Gastroesophageal sphincter (tissue), 4 donors: ENCODE measurements at regions not wholly inside any gene's neighbourhood (a gene's known extent, or its start where the extent isn't known, plus 50 kb on each side); places are given as distances from the start of the nearest gene placed in this dataset.

Source experiments
- ATAC-seq: fragments of 150-250 bp; one replicate; pipeline ENCODE4 v1.9.1; 2016; ENCODE audit warnings: mild to moderate bottlenecking, moderate library complexity
- H3K27ac ChIP-seq, 4 donors: fragments of 200-600 bp; sonication (generic) in 3 of 4; 1 replicate in 3 of 4; 2 replicates in 1 of 4; pipeline ENCODE4 v1.5.1; 2016 to 2019
- H3K27me3 ChIP-seq: fragments of 200-600 bp; sonication (generic); one replicate; pipeline ENCODE4 v1.5.1; 2019
- H3K36me3 ChIP-seq, 2 donors: fragments of 200-600 bp; sonication (generic); one replicate each; pipeline ENCODE4 v1.5.1; 2019; ENCODE audit warnings: control low read depth in 1 of 2
- H3K4me1 ChIP-seq, 3 donors: fragments of 200-600 bp; sonication (generic); 1 replicate in 2 of 3; 2 replicates in 1 of 3; pipeline ENCODE4 v1.5.1; 2016 to 2019; ENCODE audit warnings: control low read depth in 2 of 3
- H3K4me3 ChIP-seq, 2 donors: fragments of 200-600 bp; sonication (generic); one replicate each; pipeline ENCODE4 v1.5.1; 2019; ENCODE audit warnings: mild to moderate bottlenecking in 1 of 2, moderate library complexity in 1 of 2
- H3K9me3 ChIP-seq, 3 donors: fragments of 200-600 bp; sonication (generic); one replicate each; pipeline ENCODE4 v1.5.1; 2017 to 2019; ENCODE audit warnings: control low read depth in 2 of 3
- CTCF ChIP-seq, 4 experiments: fragments of 200-600 bp in 2 of 4; fragments of 450-650 bp in 2 of 4; sonication (generic) in 1 of 4; IDR thresholded peaks; one replicate each; pipeline ENCODE4 v1.5.1; 2017 to 2019; ENCODE audit warnings: antibody characterized with exemption in 4 of 4, mild to moderate bottlenecking in 2 of 4, moderate library complexity in 2 of 4
- EP300 ChIP-seq: sonication (generic); formaldehyde crosslinking; IDR thresholded peaks from one replicate; pipeline ENCODE4 v1.6.1; 2017; ENCODE audit warnings: antibody characterized with exemption, mild to moderate bottlenecking
- POLR2A ChIP-seq, 2 donors: fragments of 450-650 bp; IDR thresholded peaks; one replicate each; pipeline ENCODE4 v1.6.1; 2017; ENCODE audit warnings: antibody characterized with exemption in 2 of 2, mild to moderate bottlenecking in 2 of 2, moderate library complexity in 1 of 2
- POLR2AphosphoS5 ChIP-seq: sonication (generic); formaldehyde crosslinking; IDR thresholded peaks from one replicate; pipeline ENCODE4 v1.6.1; 2017; ENCODE audit warnings: antibody characterized with exemption
- WGBS, 2 donors: methylation state at CpG; one replicate each; pipeline ENCODE4 v1.1.5; 2018; ENCODE audit warnings: low coverage in 1 of 2; 5-methylcytosine and 5-hydroxymethylcytosine counted together

GRCh38 chr4:180618396-180618795, 1624.8 kb upstream of the TENM3 start:
- Histone ChIP-seq H3K9me3 (peaks cover 0 to 5% (median 0%) of the 10 kb centered on the region in 3 donors), H3K4me1 (no peaks in the 10 kb centered on the region), H3K27ac (no peak overlapping the region), H3K36me3 (no peaks in the 10 kb centered on the region), H3K4me3 (no peak overlapping the region), H3K27me3 (no peaks in the 10 kb centered on the region)
- 71 to 80% methylated on average over 4 of the region's 4 CpGs for WGBS, 2 donors
- ATAC-seq, result no peak
- no peak for TF ChIP-seq EP300
- TF ChIP-seq POLR2A (IDR thresholded peaks at IDR 0.05), result no peak
- no peak for TF ChIP-seq CTCF (IDR thresholded peaks at IDR 0.05)
- no peak for TF ChIP-seq POLR2AphosphoS5

- no peaks in the 10 kb centered on the region for H3K4me1 ChIP-seq
- no peak for ATAC-seq
- no peak for TF ChIP-seq POLR2AphosphoS5
- no peak for TF ChIP-seq EP300
- no peak for TF ChIP-seq POLR2A (IDR thresholded peaks at IDR 0.05)
- TF ChIP-seq CTCF (IDR thresholded peaks at IDR 0.05), result no peak
- H3K27me3 ChIP-seq, result no peaks in the 10 kb centered on the region
- H3K9me3 ChIP-seq, result peaks cover 0 to 5% (median 0%) of the 10 kb centered on the region in 3 donors
- H3K27ac ChIP-seq, result no peak overlapping the region
- 64 to 92% methylated on average over 3 of the region's 3 CpGs for WGBS, 2 donors
- H3K36me3 ChIP-seq, result no peaks in the 10 kb centered on the region
- no peak overlapping the region for H3K4me3 ChIP-seq
These were observed 1623.8 kb upstream of the TENM3 start for GRCh38 chr4:180619440-180619839.

- no peaks in the 10 kb centered on the region for H3K9me3 ChIP-seq
- ATAC-seq, result no peak
- TF ChIP-seq EP300 (no peak), POLR2A (IDR thresholded peaks at IDR 0.05) (no peak), CTCF (IDR thresholded peaks at IDR 0.05) (no peak)
- H3K36me3 ChIP-seq, result no peaks in the 10 kb centered on the region
- 73 to 79% methylated on average over 3 of the region's 3 CpGs for WGBS, 2 donors
- H3K4me1 ChIP-seq, result no peaks in the 10 kb centered on the region
- no peaks in the 10 kb centered on the region for H3K27me3 ChIP-seq
- H3K4me3 ChIP-seq, result no peak overlapping the region
- H3K27ac ChIP-seq, result no peak overlapping the region
These were observed 1620.9 kb upstream of the TENM3 start for GRCh38 chr4:180622254-180622653.

GRCh38 chr4:180625653-180626052, 1617.5 kb upstream of the TENM3 start:
- TF ChIP-seq POLR2A (IDR thresholded peaks at IDR 0.05), result no peak
- TF ChIP-seq POLR2AphosphoS5, result no peak
- TF ChIP-seq CTCF (IDR thresholded peaks at IDR 0.05), result no peak
- no peak for TF ChIP-seq EP300

GRCh38 chr4:180630012-180630665, 1613.1 kb upstream of the TENM3 start:
- no peak overlapping the region for H3K27ac ChIP-seq
- H3K4me3 ChIP-seq, result no peak overlapping the region
- no peak for TF ChIP-seq POLR2A (IDR thresholded peaks at IDR 0.05)
- TF ChIP-seq CTCF (IDR thresholded peaks at IDR 0.05), result no peak
- TF ChIP-seq EP300, result no peak
- no peak for TF ChIP-seq POLR2AphosphoS5
- no peaks in the 10 kb centered on the region for H3K9me3 ChIP-seq
- no peaks in the 10 kb centered on the region for H3K36me3 ChIP-seq
- H3K27me3 ChIP-seq, result no peaks in the 10 kb centered on the region
- H3K4me1 ChIP-seq, result no peaks in the 10 kb centered on the region
- WGBS, 2 donors, result 57 to 59% methylated on average over 3 of the region's 3 CpGs
- no peak for ATAC-seq

More at GRCh38 chr4:180625653-180626052, 1617.5 kb upstream of the TENM3 start:
- H3K27me3 ChIP-seq, result no peaks in the 10 kb centered on the region
- H3K36me3 ChIP-seq, result no peaks in the 10 kb centered on the region
- WGBS, 2 donors, result 79% methylated on average over 3 of the region's 3 CpGs; no CpG with 5 or more reads in 1 of the 2 donors
- H3K27ac ChIP-seq, result no peak overlapping the region
- H3K9me3 ChIP-seq, result no peaks in the 10 kb centered on the region
- H3K4me1 ChIP-seq, result no peaks in the 10 kb centered on the region
- no peak overlapping the region for H3K4me3 ChIP-seq
- no peak for ATAC-seq
